HG03039 (cell line): ENCODE measurements at regions not wholly inside any gene's neighbourhood (a gene's known extent, or its start where the extent isn't known, plus 50 kb on each side); places are given as distances from the start of the nearest gene placed in this dataset.
"Not testable (repeated sequence)": the region's sequence is repeated elsewhere in the genome, so short reads cannot be mapped to it uniquely, and the experiment has no call there.

Experiments used
- ATAC-seq: cut with Tn5 transposase; IDR thresholded peaks from one replicate; pipeline ENCODE4 v1.9.1; 2021; ENCODE audit warnings: mild to moderate bottlenecking, moderate library complexity; ENCODE audit not compliant: unreplicated experiment

GRCh38 chr21:32934068-32934467 is 91.7 kb upstream of the OLIG2 start:
- not testable (repeated sequence) for ATAC-seq

- no peak for ATAC-seq
Measured at GRCh38 chr21:32934829-32935228, 90.9 kb upstream of the OLIG2 start.

GRCh38 chr21:32940079-32941014 is 85.4 kb upstream of the OLIG2 start:
- no peak for ATAC-seq

- ATAC-seq: no peak
Measured at GRCh38 chr21:32941263-32941662, 84.5 kb upstream of the OLIG2 start.

- ATAC-seq: no peak
Measured at GRCh38 chr21:32946654-32947053, 79.1 kb upstream of the OLIG2 start.

GRCh38 chr21:32947736-32948135 is 78.0 kb upstream of the OLIG2 start:
- no peak for ATAC-seq

GRCh38 chr21:32949701-32950100 is 76.0 kb upstream of the OLIG2 start:
- no peak for ATAC-seq

GRCh38 chr21:32951041-32951440 is 74.7 kb upstream of the OLIG2 start:
- no peak for ATAC-seq

GRCh38 chr21:32954353-32954752 is 71.4 kb upstream of the OLIG2 start:
- no peak for ATAC-seq

GRCh38 chr21:32955311-32956060 is 70.2 kb upstream of the OLIG2 start:
- no peak for ATAC-seq

GRCh38 chr21:32956061-32956656 is 69.6 kb upstream of the OLIG2 start:
- no peak for ATAC-seq

- ATAC-seq: no peak
Measured at GRCh38 chr21:32957545-32957944, 68.2 kb upstream of the OLIG2 start.

- no peak for ATAC-seq
Measured at GRCh38 chr21:32958288-32959002, 67.3 kb upstream of the OLIG2 start.

GRCh38 chr21:32962268-32962667 is 63.5 kb upstream of the OLIG2 start:
- no peak for ATAC-seq

- ATAC-seq: no peak
Measured at GRCh38 chr21:32965129-32965680, 60.5 kb upstream of the OLIG2 start.

- ATAC-seq: no peak
Measured at GRCh38 chr21:32966120-32966519, 59.6 kb upstream of the OLIG2 start.

GRCh38 chr21:32968103-32968502 is 57.6 kb upstream of the OLIG2 start:
- not testable (repeated sequence) for ATAC-seq

GRCh38 chr21:32974653-32975052 is 51.1 kb upstream of the OLIG2 start:
- no peak for ATAC-seq

GRCh38 chr21:32975811-32976431 is 49.8 kb upstream of the OLIG2 start:
- no peak for ATAC-seq
